ENCODE measurements at regions not wholly inside any gene's neighbourhood (a gene's known extent, or its start where the extent isn't known, plus 50 kb on each side); places are given as distances from the start of the nearest gene placed in this dataset.

GRCh38 chr10:120715171-120715570 lies 136.0 kb upstream of the WDR11 start:
- Histone ChIP-seq H3K23ac (ENCODE audit: insufficient read length) (no peak overlapping the region), H4K5ac (ENCODE audit: insufficient read length, low read depth, low read length) (no peak overlapping the region), H4K91ac (replicated peaks; ENCODE audit: insufficient read length, low read length) (no peak overlapping the region), H3K27me3 (replicated peaks in 1 of 4; ENCODE audit: control insufficient read depth in 3 of 4, extremely low read depth in 1 of 4, insufficient read depth in 3 of 4, low read length in 3 of 4) (no peaks in the 10 kb centered on the region), H4K20me1 (replicated peaks in 1 of 2; ENCODE audit: control insufficient read depth in 1 of 2, insufficient read depth in 2 of 2, low read length in 2 of 2) (no peaks in the 10 kb centered on the region), H2AFZ (ENCODE audit: low read length) (no peak overlapping the region), H3K14ac (ENCODE audit: insufficient read length) (no peak overlapping the region), H3K27ac (ENCODE audit: low read depth, low read length) (no peak overlapping the region), H3K56ac (replicated peaks; ENCODE audit: insufficient read length, low read depth, low read length) (no peak overlapping the region), H3K4me3 (ENCODE audit: extremely low read depth in 1 of 4, insufficient read depth in 2 of 4, low read depth in 3 of 4, low read length in 4 of 4) (no peak overlapping the region), H2BK20ac (ENCODE audit: low read length) (no peak overlapping the region), H2AK5ac (ENCODE audit: low read depth, low read length) (no peak overlapping the region), H2BK15ac (ENCODE audit: low read length) (no peak overlapping the region), H2BK120ac (replicated peaks; ENCODE audit: low read depth, low read length) (no peak overlapping the region), H3K4ac (replicated peaks; ENCODE audit: insufficient read length, low read depth, low read length) (no peak overlapping the region), H3K9me3 (ENCODE audit: insufficient read depth in 2 of 2, low read depth in 1 of 2, low read length in 1 of 2) (no peaks in the 10 kb centered on the region), H3K36me3 (ENCODE audit: control insufficient read depth in 2 of 4, insufficient read depth in 4 of 4, low read length in 3 of 4) (no peaks in the 10 kb centered on the region), H3K4me2 (ENCODE audit: insufficient read depth in 1 of 2, low read depth in 2 of 2, low read length in 2 of 2) (no peak overlapping the region), H3K79me1 (ENCODE audit: low read depth, low read length) (no peaks in the 10 kb centered on the region), H3K9ac (replicated peaks in 1 of 4; ENCODE audit: extremely low read depth in 1 of 4, low read depth in 3 of 4, low read length in 3 of 4) (no peak overlapping the region), H3K79me2 (ENCODE audit: control insufficient read depth in 1 of 2, insufficient read depth in 2 of 2, low read length in 2 of 2) (no peaks in the 10 kb centered on the region), H2BK12ac (ENCODE audit: low read depth, low read length) (no peak overlapping the region), H3K4me1 (replicated peaks in 1 of 4; ENCODE audit: control insufficient read depth in 3 of 4, insufficient read depth in 4 of 4, low read length in 3 of 4) (peaks cover 0 to 3% (median 0%) of the 10 kb centered on the region in 4 experiments; a peak in 1 of 7 replicates), H3K18ac (ENCODE audit: extremely low read depth, low read length) (no peak overlapping the region), H3K23me2 (ENCODE audit: low read depth, low read length) (no peaks in the 10 kb centered on the region), H2BK5ac (ENCODE audit: low read depth, low read length) (no peak overlapping the region), H4K8ac (ENCODE audit: extremely low read depth, insufficient read depth, low read length) (no peak overlapping the region)
- POLR2A ChIA-PET (ENCODE audit: partially characterized antibody): no interaction called here
- WGBS, 2 experiments (ENCODE audit: extremely low coverage in 1 of 2, insufficient coverage in 1 of 2, insufficient read length in 1 of 2, insufficient replicate concordance in 2 of 2, low coverage in 1 of 2, low lambda C conversion rate in 2 of 2, missing lambda C conversion rate in 1 of 2): 90% methylated on average over 3 of the region's 3 CpGs; no CpG with 5 or more reads in 1 of the 2 experiments
- CTCF ChIA-PET (ENCODE audit: partially characterized antibody): interaction anchor here (0.7 to 1.9 kb wide), 4 partner anchors 20 to 292 kb away, joined by 3 to 6 read pairs (median 4); no protein-coding TSS in a partner anchor
- FAIRE-seq (no peak), DNase-seq (ENCODE audit: low read depth in 1 of 2, low spot score in 2 of 2) (no peak)
- TF ChIP-seq CREB1 (IDR thresholded peaks at IDR 0.05): no peak
- no peak for TF ChIP-seq KDM1A (IDR thresholded peaks at IDR 0.05; ENCODE audit: borderline replicate concordance, low read length)
- TF ChIP-seq TAF7 (optimal IDR thresholded peaks at IDR 0.05; ENCODE audit: borderline replicate concordance, low read depth, low read length): no peak
- no peak for TF ChIP-seq ATF3 (IDR thresholded peaks at IDR 0.05; ENCODE audit: insufficient read depth, low read depth, low read length)
- TF ChIP-seq SUZ12 (IDR thresholded peaks at IDR 0.05; ENCODE audit: low read length): no peak
- TF ChIP-seq GABPA (IDR thresholded peaks at IDR 0.05; ENCODE audit: borderline replicate concordance, insufficient read depth, low read length): no peak
- no peak for TF ChIP-seq SAP30 (IDR thresholded peaks at IDR 0.05; ENCODE audit: insufficient read depth, insufficient replicate concordance, low read length)
- no peak for TF ChIP-seq PHF8 (conservative IDR thresholded peaks at IDR 0.05; ENCODE audit: low read depth, low read length)
- TF ChIP-seq SIRT6 (IDR thresholded peaks at IDR 0.05; ENCODE audit: low read length): no peak
- TF ChIP-seq BACH1 (IDR thresholded peaks at IDR 0.05; ENCODE audit: low read length): no peak
- TF ChIP-seq FOSL1 (IDR thresholded peaks at IDR 0.05; ENCODE audit: insufficient read depth, low read depth, low read length): no peak
- TF ChIP-seq CTCF (IDR thresholded peaks at IDR 0.05; ENCODE audit: control extremely low read depth in 1 of 3, insufficient read depth in 1 of 3, low read depth in 1 of 3, low read length in 3 of 3): no peak

All from H1 (cell line).